Natural killer cell (primary cell): ENCODE measurements at regions not wholly inside any gene's neighbourhood (a gene's known extent, or its start where the extent isn't known, plus 50 kb on each side); places are given as distances from the start of the nearest gene placed in this dataset.

Source experiments
- ATAC-seq, 3 donors: fragments of 150-1000 bp in 2 of 3; fragments of 200-7000 bp in 1 of 3; cut with Tn5 transposase; 1 replicate in 1 of 3; 2 replicates in 2 of 3; pipeline ENCODE4 v1.10.0; 2021; ENCODE audit warnings: mild to moderate bottlenecking in 2 of 3, moderate library complexity in 2 of 3
- DNase-seq, 2 donors: peaks; one replicate each; pipeline versions ENCODE4 v3.0.0 to v3.0.0-alpha.2; 2013 to 2021; ENCODE audit warnings: mixed read lengths in 1 of 2
- H3K27ac ChIP-seq: one replicate; pipeline ENCODE4 v1.5.1; 2013; ENCODE audit warnings: mild to moderate bottlenecking, low read length
- H3K27me3 ChIP-seq: one replicate; pipeline ENCODE4 v1.6.1; 2013; ENCODE audit warnings: low read length; ENCODE audit not compliant: control insufficient read depth, insufficient read depth
- H3K36me3 ChIP-seq: one replicate; pipeline ENCODE4 v1.6.1; 2013; ENCODE audit warnings: low read length; ENCODE audit not compliant: control insufficient read depth, insufficient read depth
- H3K4me1 ChIP-seq: one replicate; pipeline ENCODE4 v1.6.1; 2013; ENCODE audit warnings: low read length; ENCODE audit not compliant: control insufficient read depth, insufficient read depth
- H3K4me3 ChIP-seq: one replicate; pipeline ENCODE4 v1.5.1; 2013; ENCODE audit warnings: low read length
- H3K9me3 ChIP-seq: one replicate; pipeline ENCODE4 v1.6.1; 2013; ENCODE audit warnings: low read length; ENCODE audit not compliant: control insufficient read depth, insufficient read depth
- H3K27ac Mint-ChIP-seq, 2 donors: one replicate each; pipeline ENCODE4 v1.8.0; 2022; ENCODE audit warnings: mild to moderate bottlenecking in 2 of 2, mixed read lengths in 2 of 2, moderate library complexity in 1 of 2
- H3K27me3 Mint-ChIP-seq, 2 donors: one replicate each; pipeline ENCODE4 v1.8.0; 2022; ENCODE audit warnings: low read depth in 2 of 2, mixed read lengths in 2 of 2
- H3K36me3 Mint-ChIP-seq: one replicate; pipeline ENCODE4 v1.8.0; 2022; ENCODE audit warnings: mixed read lengths
- H3K4me1 Mint-ChIP-seq, 2 donors: one replicate each; pipeline ENCODE4 v1.8.0; 2022; ENCODE audit warnings: mixed read lengths in 2 of 2
- H3K4me3 Mint-ChIP-seq: one replicate; pipeline ENCODE4 v1.8.0; 2022; ENCODE audit warnings: mild to moderate bottlenecking, moderate library complexity, mixed read lengths
- H3K9me3 Mint-ChIP-seq, 2 donors: one replicate each; pipeline ENCODE4 v1.8.0; 2022; ENCODE audit warnings: mixed read lengths in 2 of 2
- WGBS: methylation state at CpG from one replicate; pipeline ENCODE4 v1.1.7; 2013; ENCODE audit warnings: missing lambda C conversion rate; ENCODE audit not compliant: insufficient coverage; 5-methylcytosine and 5-hydroxymethylcytosine counted together
- intact Hi-C: fragments of 100-400 bp; cut with micrococcal nuclease; formaldehyde crosslinking; loops from one replicate; pipeline ENCODE4 v1.14.2; 2022
- TF ChIP-seq, protein P1 (sequence below): fragments of 200-600 bp; IDR thresholded peaks from one replicate; pipeline ENCODE4 v1.8.0; 2022; ENCODE audit warnings: antibody characterized with exemption

- H3K36me3 ChIP-seq, result no peaks in the 10 kb centered on the region
- TF ChIP-seq, protein P1, sequence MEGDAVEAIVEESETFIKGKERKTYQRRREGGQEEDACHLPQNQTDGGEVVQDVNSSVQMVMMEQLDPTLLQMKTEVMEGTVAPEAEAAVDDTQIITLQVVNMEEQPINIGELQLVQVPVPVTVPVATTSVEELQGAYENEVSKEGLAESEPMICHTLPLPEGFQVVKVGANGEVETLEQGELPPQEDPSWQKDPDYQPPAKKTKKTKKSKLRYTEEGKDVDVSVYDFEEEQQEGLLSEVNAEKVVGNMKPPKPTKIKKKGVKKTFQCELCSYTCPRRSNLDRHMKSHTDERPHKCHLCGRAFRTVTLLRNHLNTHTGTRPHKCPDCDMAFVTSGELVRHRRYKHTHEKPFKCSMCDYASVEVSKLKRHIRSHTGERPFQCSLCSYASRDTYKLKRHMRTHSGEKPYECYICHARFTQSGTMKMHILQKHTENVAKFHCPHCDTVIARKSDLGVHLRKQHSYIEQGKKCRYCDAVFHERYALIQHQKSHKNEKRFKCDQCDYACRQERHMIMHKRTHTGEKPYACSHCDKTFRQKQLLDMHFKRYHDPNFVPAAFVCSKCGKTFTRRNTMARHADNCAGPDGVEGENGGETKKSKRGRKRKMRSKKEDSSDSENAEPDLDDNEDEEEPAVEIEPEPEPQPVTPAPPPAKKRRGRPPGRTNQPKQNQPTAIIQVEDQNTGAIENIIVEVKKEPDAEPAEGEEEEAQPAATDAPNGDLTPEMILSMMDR, result no peak
Measured at GRCh38 chr20:11376420-11376819, 541.3 kb upstream of the BTBD3 start.

DNA sequence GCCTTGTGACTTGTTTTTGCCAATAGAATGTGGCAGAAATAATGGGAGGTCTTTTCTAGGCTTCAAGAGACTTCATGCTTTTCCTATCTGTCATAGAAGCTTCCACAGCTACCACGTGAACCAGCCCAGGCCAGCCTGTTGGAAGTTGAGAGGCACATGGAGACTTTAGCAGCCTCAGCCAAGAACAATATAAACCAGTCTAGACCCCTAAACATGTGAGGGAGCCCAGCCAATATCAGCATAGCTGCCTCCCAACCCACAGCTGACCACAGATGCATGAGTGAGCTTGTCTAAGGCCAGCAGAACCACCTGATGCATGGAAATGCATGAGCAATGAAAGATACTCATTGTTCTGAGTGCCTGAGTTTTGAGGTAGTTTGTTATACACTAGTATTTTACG lies 540.7 kb upstream of the BTBD3 start:
- no peak overlapping the region for H3K27ac Mint-ChIP-seq
- intact Hi-C loops, result no loop called here
- Histone ChIP-seq H3K27ac (no peak overlapping the region), H3K27me3 (no peaks in the 10 kb centered on the region), H3K4me3 (no peak overlapping the region), H3K4me1 (no peaks in the 10 kb centered on the region), H3K9me3 (no peaks in the 10 kb centered on the region), H3K36me3 (no peaks in the 10 kb centered on the region)
- H3K36me3 Mint-ChIP-seq, result no peaks in the 10 kb centered on the region
- DNase-seq (no peak), ATAC-seq (no peak)
- H3K4me3 Mint-ChIP-seq, result no peak overlapping the region
- no peaks in the 10 kb centered on the region for H3K27me3 Mint-ChIP-seq
- TF ChIP-seq, protein P1, result no peak
- H3K4me1 Mint-ChIP-seq, result no peaks in the 10 kb centered on the region
- 83% methylated on average over 2 of the region's 2 CpGs for WGBS
- H3K9me3 Mint-ChIP-seq, result peaks cover 7 to 8% of the 10 kb centered on the region in 2 donors

More at GRCh38 chr20:11376420-11376819, 541.3 kb upstream of the BTBD3 start:
- no peak for DNase-seq
- intact Hi-C loops, result no loop called here
- Histone ChIP-seq H3K27ac (no peak overlapping the region), H3K27me3 (no peaks in the 10 kb centered on the region), H3K4me3 (no peak overlapping the region), H3K9me3 (no peaks in the 10 kb centered on the region), H3K4me1 (no peaks in the 10 kb centered on the region)
- no peak for ATAC-seq
- Mint-ChIP-seq H3K27me3 (no peaks in the 10 kb centered on the region), H3K4me1 (no peaks in the 10 kb centered on the region), H3K9me3 (peaks cover 7 to 8% of the 10 kb centered on the region in 2 donors), H3K36me3 (no peaks in the 10 kb centered on the region), H3K4me3 (no peak overlapping the region), H3K27ac (no peak overlapping the region)

- no peaks in the 10 kb centered on the region for H3K4me1 ChIP-seq
- WGBS, result 88% methylated on average over 2 of the region's 2 CpGs
Measured at GRCh38 chr20:11377761-11378160, 539.9 kb upstream of the BTBD3 start.

DNA sequence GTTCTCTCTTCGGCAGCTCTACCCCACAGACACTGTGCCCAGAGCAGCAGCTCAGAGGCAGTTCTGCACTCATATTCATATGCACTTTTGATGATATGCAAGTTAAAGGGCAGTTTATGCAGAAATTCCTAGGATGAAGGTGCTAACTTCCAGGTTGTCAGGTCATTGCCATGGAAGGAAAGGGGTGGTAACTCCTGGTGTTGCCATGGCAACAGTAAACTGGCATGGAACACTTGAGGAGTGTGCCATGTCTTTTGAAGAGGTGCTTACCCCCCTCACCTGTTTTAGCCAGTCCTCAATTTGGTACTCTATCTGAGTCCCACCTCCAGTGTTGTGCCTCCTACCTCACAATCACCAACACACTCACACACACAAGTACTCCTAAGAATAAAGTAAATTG lies 539.4 kb upstream of the BTBD3 start:
- Mint-ChIP-seq H3K27me3 (no peaks in the 10 kb centered on the region), H3K4me1 (no peaks in the 10 kb centered on the region), H3K27ac (no peak overlapping the region), H3K9me3 (peaks cover 7 to 14% of the 10 kb centered on the region in 2 donors), H3K36me3 (no peaks in the 10 kb centered on the region), H3K4me3 (no peak overlapping the region)
- Histone ChIP-seq H3K27me3 (no peaks in the 10 kb centered on the region), H3K36me3 (no peaks in the 10 kb centered on the region), H3K4me1 (no peaks in the 10 kb centered on the region), H3K9me3 (no peaks in the 10 kb centered on the region), H3K4me3 (no peak overlapping the region), H3K27ac (no peak overlapping the region)
- intact Hi-C loops, result no loop called here
- DNase-seq (no peak), ATAC-seq (no peak)
- TF ChIP-seq, protein P1, result no peak
- WGBS, result 75% methylated on average over 1 of the region's 1 CpG

More at GRCh38 chr20:11377761-11378160, 539.9 kb upstream of the BTBD3 start:
- Histone ChIP-seq H3K27me3 (no peaks in the 10 kb centered on the region), H3K4me3 (no peak overlapping the region), H3K36me3 (no peaks in the 10 kb centered on the region), H3K27ac (no peak overlapping the region), H3K9me3 (no peaks in the 10 kb centered on the region)
- TF ChIP-seq, protein P1, result no peak
- intact Hi-C loops, result no loop called here
- H3K9me3 Mint-ChIP-seq, result peaks cover 7 to 14% of the 10 kb centered on the region in 2 donors
- H3K36me3 Mint-ChIP-seq, result no peaks in the 10 kb centered on the region
- no peak for DNase-seq
- no peaks in the 10 kb centered on the region for H3K4me1 Mint-ChIP-seq
- H3K27me3 Mint-ChIP-seq, result no peaks in the 10 kb centered on the region
- no peak for ATAC-seq
- H3K27ac Mint-ChIP-seq, result no peak overlapping the region
- H3K4me3 Mint-ChIP-seq, result no peak overlapping the region
